GM23248 (cell line): ENCODE measurements at regions not wholly inside any gene's neighbourhood (a gene's known extent, or its start where the extent isn't known, plus 50 kb on each side); places are given as distances from the start of the nearest gene placed in this dataset.
"Not testable (repeated sequence)": the region's sequence is repeated elsewhere in the genome, so short reads cannot be mapped to it uniquely, and the experiment has no call there.

Experiments used
- DNase-seq: peaks from one replicate; pipeline ENCODE4 v3.0.0-alpha.2; 2015
- H2AFZ ChIP-seq: fragments of 200-600 bp; sonication (generic); 2 replicates; pipeline ENCODE4 v1.6.1; 2016; ENCODE audit warnings: antibody characterized with exemption
- H3F3A ChIP-seq: fragments of 200-600 bp; sonication (generic); 2 replicates; pipeline ENCODE4 v1.6.1; 2016; ENCODE audit warnings: mild to moderate bottlenecking, antibody characterized with exemption, mixed run types; ENCODE audit not compliant: insufficient read depth
- H3K27ac ChIP-seq: fragments of 200-600 bp; sonication (generic); 2 replicates; pipeline ENCODE4 v1.5.1; 2016; ENCODE audit warnings: mild to moderate bottlenecking
- H3K27me3 ChIP-seq: fragments of 200-600 bp; sonication (generic); replicated peaks from 2 replicates; pipeline ENCODE4 v1.6.1; 2016; ENCODE audit warnings: mild to moderate bottlenecking; ENCODE audit not compliant: insufficient read depth
- H3K36me3 ChIP-seq: fragments of 200-600 bp; sonication (generic); 2 replicates; pipeline ENCODE4 v1.6.1; 2016; ENCODE audit warnings: low read depth, mild to moderate bottlenecking
- H3K4me1 ChIP-seq: fragments of 200-600 bp; sonication (generic); 2 replicates; pipeline ENCODE4 v1.6.1; 2016; ENCODE audit warnings: mild to moderate bottlenecking; ENCODE audit not compliant: insufficient read depth
- H3K4me2 ChIP-seq: fragments of 200-600 bp; sonication (generic); one replicate; pipeline ENCODE4 v1.6.1; 2016; ENCODE audit warnings: mild to moderate bottlenecking; ENCODE audit not compliant: unreplicated experiment
- H3K4me3 ChIP-seq: fragments of 200-600 bp; sonication (generic); 2 replicates; pipeline ENCODE4 v1.5.1; 2016; ENCODE audit warnings: mild to moderate bottlenecking
- H3K79me2 ChIP-seq: fragments of 200-600 bp; sonication (generic); 2 replicates; pipeline ENCODE4 v1.6.1; 2016; ENCODE audit warnings: mild to moderate bottlenecking; ENCODE audit not compliant: insufficient read depth
- H3K9ac ChIP-seq: fragments of 200-600 bp; sonication (generic); 2 replicates; pipeline ENCODE4 v1.6.1; 2016; ENCODE audit warnings: mild to moderate bottlenecking
- H3K9me2 ChIP-seq: fragments of 200-600 bp; sonication (generic); 2 replicates; pipeline ENCODE4 v1.6.1; 2016; ENCODE audit warnings: mixed run types, mild to moderate bottlenecking, moderate library complexity; ENCODE audit not compliant: insufficient read depth
- H3K9me3 ChIP-seq: fragments of 200-600 bp; sonication (generic); one replicate; pipeline ENCODE4 v1.6.1; 2017; ENCODE audit warnings: low read depth
- H4K20me1 ChIP-seq: fragments of 200-600 bp; sonication (generic); 2 replicates; pipeline ENCODE4 v1.6.0; 2016; ENCODE audit not compliant: insufficient read depth
- EZH2 ChIP-seq: fragments of 200-600 bp; sonication (generic); IDR thresholded peaks from 2 replicates; pipeline ENCODE4 v1.6.1; 2018; ENCODE audit warnings: antibody characterized with exemption, mild to moderate bottlenecking; ENCODE audit not compliant: insufficient read depth, poor library complexity, severe bottlenecking
- EZH2phosphoT487 ChIP-seq: fragments of 200-600 bp; sonication (generic); IDR thresholded peaks from 2 replicates; pipeline ENCODE4 v1.6.1; 2018; ENCODE audit warnings: antibody characterized with exemption, moderate library complexity, mild to moderate bottlenecking, low read depth; ENCODE audit not compliant: insufficient read depth
- WGBS, 2 experiments: methylation state at CpG; one replicate each; pipeline ENCODE4 v1.1.6; 2015 to 2017; ENCODE audit warnings: low lambda C conversion rate in 2 of 2, low coverage in 1 of 2; ENCODE audit errors: missing lambda C conversion rate in 2 of 2; 5-methylcytosine and 5-hydroxymethylcytosine counted together
- in situ Hi-C: fragments of 300-500 bp; cut with MboI; formaldehyde crosslinking; loops from 2 replicates; pipeline ENCODE4 v1.15.0; 2020

DNA sequence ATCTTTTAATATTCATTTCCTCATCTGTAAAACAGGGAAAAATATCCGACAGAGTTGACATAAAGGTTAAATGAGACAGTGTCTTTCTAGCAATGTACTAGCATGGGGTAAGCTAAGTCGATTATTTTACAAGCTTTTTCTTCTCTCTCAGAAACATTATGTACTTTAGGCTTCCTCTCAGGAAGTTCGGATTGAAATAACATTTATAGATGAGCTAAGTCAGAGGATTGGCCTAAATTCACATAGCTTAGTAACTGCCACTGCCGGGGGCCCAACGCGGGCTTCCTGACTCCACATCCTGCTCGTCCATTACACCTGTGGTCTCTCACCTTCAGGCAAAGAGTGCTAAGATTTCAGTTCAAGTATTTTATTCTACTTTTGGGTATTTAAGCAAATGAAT, 462.3 kb upstream of the NFIA start:
- 62 to 67% methylated on average over 7 of the region's 7 CpGs for WGBS, 2 experiments

DNA sequence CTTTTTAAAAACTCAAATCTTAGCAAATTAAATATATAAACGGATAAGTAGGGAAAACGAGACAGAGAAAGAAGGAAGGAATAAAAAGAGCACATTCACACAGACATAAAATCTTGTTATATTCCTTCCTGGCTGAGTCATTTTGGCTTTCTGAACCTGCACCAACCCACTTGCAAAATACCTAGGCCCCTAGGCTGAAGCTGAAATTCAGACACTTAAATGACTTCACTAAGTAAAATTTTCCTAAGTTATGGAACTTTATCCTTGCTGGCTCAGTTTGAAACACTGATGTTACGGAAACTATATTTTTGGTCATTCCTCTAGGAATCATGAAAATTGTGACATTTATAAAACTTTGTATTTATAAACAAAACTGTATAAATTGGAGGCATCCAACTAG, 462.8 kb upstream of the NFIA start:
- no peak overlapping the region for H3K4me2 ChIP-seq

More for the DNA sequence above, 462.3 kb upstream of the NFIA start:
- Histone ChIP-seq H3K9ac (no peak overlapping the region), H3F3A (no peaks in the 10 kb centered on the region), H2AFZ (no peak overlapping the region), H3K79me2 (no peaks in the 10 kb centered on the region), H3K27me3 (no peaks in the 10 kb centered on the region), H4K20me1 (no peaks in the 10 kb centered on the region), H3K27ac (no peak overlapping the region), H3K9me3 (no peaks in the 10 kb centered on the region), H3K4me3 (no peak overlapping the region), H3K4me1 (no peaks in the 10 kb centered on the region), H3K4me2 (no peak overlapping the region), H3K9me2 (no peaks in the 10 kb centered on the region), H3K36me3 (no peaks in the 10 kb centered on the region)
- no peak for DNase-seq
- in situ Hi-C loops: no loop called here
- TF ChIP-seq EZH2: no peak
- TF ChIP-seq EZH2phosphoT487: no peak

DNA sequence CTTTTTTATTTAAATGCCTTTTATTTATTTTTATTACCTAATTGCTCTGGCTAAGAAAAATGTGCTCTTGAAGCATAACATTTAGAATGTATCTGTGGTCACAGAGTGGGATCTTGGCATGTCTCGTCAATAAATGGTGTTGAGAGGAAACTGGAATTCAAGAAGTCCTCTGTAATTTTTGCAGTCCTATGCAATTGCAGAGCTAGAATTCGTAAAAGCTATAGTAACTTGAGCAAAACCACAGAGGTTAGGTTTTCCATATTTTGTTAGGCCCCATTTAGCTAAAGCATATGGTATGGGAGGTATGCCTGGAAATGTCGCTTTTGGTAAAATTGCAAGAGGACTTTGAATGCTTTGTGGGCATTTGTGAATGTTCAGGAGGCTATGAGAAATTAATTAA, 466.7 kb upstream of the NFIA start:
- no peaks in the 10 kb centered on the region for H3K9me2 ChIP-seq
- no peak overlapping the region for H3K4me3 ChIP-seq
- H3F3A ChIP-seq: no peaks in the 10 kb centered on the region
- no peaks in the 10 kb centered on the region for H3K27me3 ChIP-seq
- no peaks in the 10 kb centered on the region for H4K20me1 ChIP-seq
- no peak overlapping the region for H2AFZ ChIP-seq
- no peaks in the 10 kb centered on the region for H3K79me2 ChIP-seq
- H3K4me2 ChIP-seq: no peak overlapping the region
- no peak overlapping the region for H3K27ac ChIP-seq
- no peak overlapping the region for H3K9ac ChIP-seq
- TF ChIP-seq EZH2 (no peak), EZH2phosphoT487 (no peak)
- no peaks in the 10 kb centered on the region for H3K4me1 ChIP-seq
- no peaks in the 10 kb centered on the region for H3K9me3 ChIP-seq
- in situ Hi-C loops: no loop called here
- DNase-seq: no peak
- no peaks in the 10 kb centered on the region for H3K36me3 ChIP-seq
- WGBS, 2 experiments: 30 to 33% methylated on average over 3 of the region's 3 CpGs

More for the DNA sequence above, 462.8 kb upstream of the NFIA start:
- Histone ChIP-seq H3K9me3 (no peaks in the 10 kb centered on the region), H2AFZ (no peak overlapping the region), H3F3A (no peaks in the 10 kb centered on the region), H3K79me2 (no peaks in the 10 kb centered on the region), H3K4me1 (no peaks in the 10 kb centered on the region), H3K36me3 (no peaks in the 10 kb centered on the region), H3K27me3 (no peaks in the 10 kb centered on the region), H3K9ac (no peak overlapping the region), H3K4me3 (no peak overlapping the region), H3K9me2 (no peaks in the 10 kb centered on the region), H4K20me1 (no peaks in the 10 kb centered on the region), H3K27ac (no peak overlapping the region)
- DNase-seq: no peak
- in situ Hi-C loops: no loop called here
- TF ChIP-seq EZH2phosphoT487: no peak
- no peak for TF ChIP-seq EZH2
- whole genome bisulfite sequencing, 2 experiments: 49 to 57% methylated on average over 3 of the region's 3 CpGs

DNA sequence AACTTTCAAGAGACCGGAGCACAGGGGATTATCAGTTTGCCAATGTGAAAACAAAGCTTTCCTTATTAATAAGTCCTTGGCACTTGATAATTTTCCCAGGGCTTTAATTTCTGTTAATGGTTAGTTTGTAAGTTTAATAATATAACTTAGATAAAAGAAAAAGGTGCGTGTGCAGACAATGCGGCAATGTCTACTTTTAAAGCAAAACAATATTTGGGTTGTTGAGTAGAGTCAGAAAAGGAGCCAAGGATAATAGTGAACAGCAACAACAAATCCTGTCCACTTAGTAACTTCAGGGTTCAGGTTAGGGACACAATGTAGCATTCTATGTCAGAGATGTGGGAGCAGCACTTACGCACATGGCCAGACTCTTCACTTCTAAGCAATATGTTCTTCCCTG, 469.6 kb upstream of the NFIA start:
- Histone ChIP-seq H3K9me3 (no peaks in the 10 kb centered on the region), H3K9ac (no peak overlapping the region), H3K9me2 (no peaks in the 10 kb centered on the region), H2AFZ (no peak overlapping the region), H3K27me3 (no peaks in the 10 kb centered on the region), H3K4me1 (no peaks in the 10 kb centered on the region), H3K4me3 (no peak overlapping the region), H4K20me1 (no peaks in the 10 kb centered on the region), H3K27ac (no peak overlapping the region), H3K4me2 (no peak overlapping the region), H3K36me3 (no peaks in the 10 kb centered on the region), H3F3A (no peaks in the 10 kb centered on the region), H3K79me2 (no peaks in the 10 kb centered on the region)
- TF ChIP-seq EZH2: no peak
- TF ChIP-seq EZH2phosphoT487: no peak
- in situ Hi-C loops: no loop called here
- no peak for DNase-seq
- WGBS, 2 experiments: 72 to 74% methylated on average over 4 of the region's 4 CpGs

DNA sequence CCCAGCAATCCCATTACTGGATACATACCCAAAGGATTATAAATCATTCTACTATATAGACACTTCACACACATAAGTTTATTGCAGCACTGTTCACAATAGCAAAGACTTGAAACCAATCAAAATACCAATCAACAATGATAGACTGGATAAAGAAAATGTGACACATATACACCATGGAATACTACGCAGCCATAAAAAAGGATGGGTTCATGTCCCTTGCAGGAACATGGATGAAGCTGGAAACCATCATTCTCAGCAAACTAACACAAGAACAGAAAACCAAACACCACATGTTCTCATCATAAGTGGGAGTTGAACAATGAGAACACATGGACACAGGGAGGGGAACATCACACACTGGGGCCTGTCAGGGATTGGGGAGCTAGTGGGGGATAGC, 475.4 kb upstream of the NFIA start:
- not testable (repeated sequence) for H3F3A ChIP-seq

More for the DNA sequence above, 475.4 kb upstream of the NFIA start:
- H3K9ac ChIP-seq, H3K36me3 ChIP-seq, H2AFZ ChIP-seq, H4K20me1 ChIP-seq, H3K9me3 ChIP-seq, H3K4me2 ChIP-seq, H3K27me3 ChIP-seq, DNase-seq, H3K79me2 ChIP-seq, H3K4me3 ChIP-seq, H3K4me1 ChIP-seq, in situ Hi-C loops, H3K27ac ChIP-seq, H3K9me2 ChIP-seq: not testable (repeated sequence)
- 40 to 45% methylated on average over 1 of the region's 1 CpG for WGBS, 2 experiments
